BE2C (cell line): ENCODE measurements at regions not wholly inside any gene's neighbourhood (a gene's known extent, or its start where the extent isn't known, plus 50 kb on each side); places are given as distances from the start of the nearest gene placed in this dataset.
"Not testable (repeated sequence)": the region's sequence is repeated elsewhere in the genome, so short reads cannot be mapped to it uniquely, and the experiment has no call there.

ENCODE experiments used
- DNase-seq: peaks from one replicate; pipeline ENCODE4 v3.0.0-alpha.2; 2020
- H3K27me3 ChIP-seq: fragments of 250-450 bp; sonication (Bioruptor Pico); 2 replicates; pipeline ENCODE4 v1.5.1; 2020; ENCODE audit warnings: mild to moderate bottlenecking
- H3K36me3 ChIP-seq: fragments of 250-450 bp; sonication (Bioruptor Pico); 2 replicates; pipeline ENCODE4 v1.5.1; 2020; ENCODE audit warnings: mild to moderate bottlenecking
- H3K4me1 ChIP-seq: fragments of 250-450 bp; sonication (Bioruptor Pico); 2 replicates; pipeline ENCODE4 v1.5.1; 2020
- H3K4me3 ChIP-seq: 2 replicates; pipeline ENCODE4 v1.5.1; 2011; ENCODE audit warnings: low read depth, low read length
- H3K9me3 ChIP-seq: fragments of 250-450 bp; sonication (Bioruptor Pico); 2 replicates; pipeline ENCODE4 v1.5.1; 2020
- CTCF ChIP-seq: IDR thresholded peaks from 2 replicates; pipeline ENCODE4 v1.5.1; 2012; ENCODE audit warnings: mild to moderate bottlenecking, low read depth, low read length

DNA sequence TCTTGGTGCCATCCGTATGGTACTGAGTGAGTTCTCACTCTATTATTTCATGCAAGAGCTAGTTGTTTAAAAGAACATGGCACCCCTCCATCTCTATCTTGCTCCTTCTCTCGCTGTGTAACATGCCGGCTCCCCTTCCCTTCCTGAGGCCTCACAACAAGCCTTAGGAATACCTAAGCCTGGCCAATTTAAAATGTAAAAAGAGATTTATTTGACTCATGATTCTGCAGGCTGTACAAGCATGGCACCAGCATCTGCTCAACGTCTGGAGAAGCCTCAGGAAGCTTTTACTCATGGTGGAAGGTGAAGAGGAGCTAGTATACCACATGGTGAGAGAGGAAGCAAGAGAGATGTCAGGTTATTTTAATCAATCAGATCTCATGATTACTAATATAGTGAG lies 90.4 kb upstream of the NUDT10 start:
- no peaks in the 10 kb centered on the region for H3K9me3 ChIP-seq
- no peaks in the 10 kb centered on the region for H3K4me1 ChIP-seq
- no peaks in the 10 kb centered on the region for H3K27me3 ChIP-seq
- H3K36me3 ChIP-seq: no peaks in the 10 kb centered on the region
- no peak for DNase-seq
- no peak for TF ChIP-seq CTCF
- no peak overlapping the region for H3K4me3 ChIP-seq

- TF ChIP-seq CTCF: no peak
- DNase-seq: no peak
- no peak overlapping the region for H3K4me3 ChIP-seq
- no peaks in the 10 kb centered on the region for H3K4me1 ChIP-seq
- H3K9me3 ChIP-seq: no peaks in the 10 kb centered on the region
- H3K36me3 ChIP-seq: no peaks in the 10 kb centered on the region
- H3K27me3 ChIP-seq: no peaks in the 10 kb centered on the region
These were observed 75.1 kb upstream of the NUDT10 start for GRCh38 chrX:51257490-51257889.

DNA sequence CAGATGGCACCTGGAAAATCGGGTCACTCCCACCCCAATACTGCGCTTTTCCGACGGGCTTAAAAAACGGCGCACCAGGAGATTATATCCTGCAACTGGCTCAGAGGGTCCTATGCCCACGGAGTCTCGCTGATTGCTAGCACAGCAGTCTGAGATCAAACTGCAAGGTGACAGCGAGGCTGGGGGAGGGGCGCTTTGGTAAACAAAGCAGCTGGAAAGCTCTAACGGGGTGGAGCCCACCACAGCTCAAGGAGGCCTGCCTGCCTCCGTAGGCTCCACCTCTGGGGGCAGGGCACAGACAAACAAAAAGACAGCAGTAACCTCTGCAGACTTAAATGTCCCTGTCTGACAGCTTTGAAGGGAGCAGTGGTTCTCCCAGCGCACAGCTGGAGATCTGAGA lies 70.4 kb upstream of the NUDT10 start:
- not testable (repeated sequence) for H3K27me3 ChIP-seq, H3K9me3 ChIP-seq, DNase-seq, H3K36me3 ChIP-seq, H3K4me3 ChIP-seq, H3K4me1 ChIP-seq

GRCh38 chrX:51272638-51273037 lies 60.0 kb upstream of the NUDT10 start:
- H3K27me3 ChIP-seq: no peaks in the 10 kb centered on the region
- DNase-seq: no peak
- no peak for TF ChIP-seq CTCF
- H3K4me3 ChIP-seq: no peak overlapping the region
- no peaks in the 10 kb centered on the region for H3K9me3 ChIP-seq
- H3K36me3 ChIP-seq: no peaks in the 10 kb centered on the region
- no peaks in the 10 kb centered on the region for H3K4me1 ChIP-seq

GRCh38 chrX:51281758-51282318 lies 50.8 kb upstream of the NUDT10 start:
- no peak for TF ChIP-seq CTCF
- Histone ChIP-seq H3K27me3 (no peaks in the 10 kb centered on the region), H3K4me1 (no peaks in the 10 kb centered on the region), H3K9me3 (no peaks in the 10 kb centered on the region), H3K4me3 (no peak overlapping the region), H3K36me3 (no peaks in the 10 kb centered on the region)
- no peak for DNase-seq
